Panc1 (cell line): ENCODE measurements at regions not wholly inside any gene's neighbourhood (a gene's known extent, or its start where the extent isn't known, plus 50 kb on each side); places are given as distances from the start of the nearest gene placed in this dataset.
"Not testable (repeated sequence)": the region's sequence is repeated elsewhere in the genome, so short reads cannot be mapped to it uniquely, and the experiment has no call there.

Experiments used
- ATAC-seq: fragments of 200-7000 bp; cut with Tn5 transposase; 2 replicates; pipeline ENCODE4 v1.9.1; 2020; ENCODE audit warnings: mild to moderate bottlenecking, moderate library complexity
- BruUV-seq: library from RNA; stranded (reverse); fragments of 400-500 nt; replicated peaks from 2 replicates; lab custom pipeline; 2021; lab: Mats Ljungman, UMichigan
- CTCF ChIA-PET: fragments of 300-600 bp; sonication (Branson Sonifier 250); formaldehyde crosslinking; loops from one replicate; lab custom pipeline; 2022; ENCODE audit warnings: antibody characterized with exemption; lab: Charles Lee
- POLR2A ChIA-PET: fragments of 300-600 bp; sonication (Branson Sonifier 250); formaldehyde crosslinking; loops from one replicate; lab custom pipeline; 2022; ENCODE audit warnings: antibody characterized with exemption; lab: Charles Lee
- DNase-seq: peaks from one replicate; pipeline ENCODE4 v3.0.0-alpha.2; 2010; ENCODE audit warnings: low read depth, low spot score
- H3K27ac ChIP-seq: 2 replicates; pipeline ENCODE4 v1.5.1; 2011; ENCODE audit warnings: mild to moderate bottlenecking, low read length, inconsistent platforms
- H3K27me3 ChIP-seq: fragments of 200-500 bp; sonication (Bioruptor generic); 2 replicates; pipeline ENCODE4 v1.6.0; 2014; ENCODE audit warnings: low read length, inconsistent platforms; ENCODE audit not compliant: control insufficient read depth, insufficient read depth
- H3K36me3 ChIP-seq: fragments of 200-500 bp; sonication (Bioruptor generic); 2 replicates; pipeline ENCODE4 v1.5.1; 2014; ENCODE audit warnings: inconsistent platforms, mild to moderate bottlenecking, low read length, moderate library complexity; ENCODE audit not compliant: control insufficient read depth, insufficient read depth
- H3K4me1 ChIP-seq: 2 replicates; pipeline ENCODE4 v1.5.1; 2011; ENCODE audit warnings: inconsistent platforms, mild to moderate bottlenecking, low read length, moderate library complexity; ENCODE audit not compliant: control insufficient read depth, insufficient read depth
- H3K4me3 ChIP-seq, 2 experiments: 2 replicates each; pipeline ENCODE4 v1.5.1; 2011 to 2012; ENCODE audit warnings: low read depth in 2 of 2, low read length in 2 of 2, mild to moderate bottlenecking in 2 of 2, inconsistent platforms in 1 of 2, moderate library complexity in 1 of 2
- H3K9me3 ChIP-seq: fragments of 200-500 bp; sonication (Bioruptor generic); 2 replicates; pipeline ENCODE4 v1.5.1; 2014; ENCODE audit warnings: low read depth, mild to moderate bottlenecking, inconsistent platforms, low read length, moderate library complexity; ENCODE audit not compliant: control insufficient read depth, insufficient read depth
- CTCF ChIP-seq: fragments of 450-650 bp; IDR thresholded peaks from 2 replicates; pipeline ENCODE4 v1.5.1; 2017; ENCODE audit warnings: mild to moderate bottlenecking
- POLR2AphosphoS5 ChIP-seq: IDR thresholded peaks from 2 replicates; pipeline ENCODE4 v1.6.1; 2012; ENCODE audit warnings: mild to moderate bottlenecking, low read depth, low read length, moderate library complexity
- REST ChIP-seq, 2 experiments: IDR thresholded peaks; 2 replicates each; pipeline ENCODE4 v1.6.1; 2011 to 2012; ENCODE audit warnings: low read depth in 2 of 2, control low read depth in 1 of 2, low read length in 1 of 2, mild to moderate bottlenecking in 1 of 2, moderate library complexity in 1 of 2; ENCODE audit not compliant: insufficient read depth in 1 of 2
- SIN3A ChIP-seq: IDR thresholded peaks from 2 replicates; pipeline ENCODE4 v1.6.1; 2012; ENCODE audit warnings: low read depth, mild to moderate bottlenecking, low read length, moderate library complexity, borderline replicate concordance; ENCODE audit not compliant: insufficient read depth
- TCF7L2 ChIP-seq: IDR thresholded peaks from 2 replicates; pipeline ENCODE4 v1.6.1; 2011; ENCODE audit warnings: mild to moderate bottlenecking, low read depth, low read length, inconsistent platforms
- in situ Hi-C: cut with HindIII; loops from 2 replicates; pipeline ENCODE4 v1.10.0; 2016; ENCODE audit warnings: low sequenced_read_pairs, low pct_unique_long_range_greater_than_20kb
- intact Hi-C: fragments of 100-400 bp; cut with micrococcal nuclease; formaldehyde crosslinking; loops from one replicate; pipeline ENCODE4 v1.10.0; 2022; ENCODE audit not compliant: unreplicated experiment

GRCh38 chr6:139446768-139447655, 72.6 kb upstream of the CITED2 start:
- ChIA-PET CTCF (no interaction called here), POLR2A (no interaction called here)
- Histone ChIP-seq H3K27me3 (no peaks in the 10 kb centered on the region), H3K36me3 (no peaks in the 10 kb centered on the region), H3K4me3 (no peak overlapping the region), H3K4me1 (no peaks in the 10 kb centered on the region), H3K27ac (no peak overlapping the region), H3K9me3 (no peaks in the 10 kb centered on the region)
- intact Hi-C loops = no loop called here
- DNase-seq (no peak), ATAC-seq (no peak)
- no TSS peak for BruUV-seq
- TF ChIP-seq SIN3A (no peak), TCF7L2 (no peak), POLR2AphosphoS5 (no peak), CTCF (no peak), REST (IDR thresholded peaks at IDR 0.05; ENCODE audit: insufficient read depth in 1 of 2, low read depth in 2 of 2, low read length in 1 of 2) (no peak)
- in situ Hi-C loops = no loop called here

- no TSS peak for BruUV-seq
- POLR2A ChIA-PET = interaction anchor here (0.6 kb wide), 1 partner anchor 76 kb away, joined by 10 read pairs; no protein-coding TSS in a partner anchor
- no peaks in the 10 kb centered on the region for H3K9me3 ChIP-seq
- no peak for ATAC-seq
- DNase-seq = no peak
- H3K4me1 ChIP-seq = no peaks in the 10 kb centered on the region
- intact Hi-C loops = no loop called here
- in situ Hi-C loops = no loop called here
- no peak overlapping the region for H3K27ac ChIP-seq
- H3K36me3 ChIP-seq = no peaks in the 10 kb centered on the region
- no peaks in the 10 kb centered on the region for H3K27me3 ChIP-seq
- TF ChIP-seq REST (IDR thresholded peaks at IDR 0.05; ENCODE audit: insufficient read depth in 1 of 2, low read depth in 2 of 2, low read length in 1 of 2) = no peak
- TF ChIP-seq TCF7L2 = no peak
- no peak for TF ChIP-seq POLR2AphosphoS5
- TF ChIP-seq CTCF = no peak
- TF ChIP-seq SIN3A = no peak
- H3K4me3 ChIP-seq = no peak overlapping the region
- CTCF ChIA-PET = no interaction called here
These were observed 71.8 kb upstream of the CITED2 start for GRCh38 chr6:139446138-139446715.

- CTCF ChIA-PET, H3K4me3 ChIP-seq, BruUV-seq, H3K36me3 ChIP-seq, H3K27ac ChIP-seq, H3K4me1 ChIP-seq, ATAC-seq, intact Hi-C loops, in situ Hi-C loops, DNase-seq, H3K27me3 ChIP-seq, H3K9me3 ChIP-seq, POLR2A ChIA-PET: not testable (repeated sequence)
These were observed 69.9 kb upstream of the CITED2 start for GRCh38 chr6:139444273-139444787.
